Fibroblast of skin of back (primary cell): ENCODE measurements at regions not wholly inside any gene's neighbourhood (a gene's known extent, or its start where the extent isn't known, plus 50 kb on each side); places are given as distances from the start of the nearest gene placed in this dataset.
A peak's percentile ranks its signal among the peaks of the same experiment; 100 is the strongest.
"Not testable (repeated sequence)": the region's sequence is repeated elsewhere in the genome, so short reads cannot be mapped to it uniquely, and the experiment has no call there.

Experiments
- DNase-seq: peaks from one replicate; pipeline ENCODE4 v3.0.0-alpha.2; 2013

GRCh38 chr13:21263909-21264308 lies 87.5 kb downstream of the MRPL57 start:
- not testable (repeated sequence) for DNase-seq

- not testable (repeated sequence) for DNase-seq
Measured at GRCh38 chr13:21268485-21268884, 92.0 kb downstream of the MRPL57 start.

GRCh38 chr13:21272439-21272838 lies 96.0 kb downstream of the MRPL57 start:
- not testable (repeated sequence) for DNase-seq

GRCh38 chr13:21274457-21274856 lies 98.0 kb downstream of the MRPL57 start:
- peak; percentile 15 for DNase-seq

GRCh38 chr13:21282065-21282464 lies 105.6 kb downstream of the MRPL57 start:
- no peak for DNase-seq

GRCh38 chr13:21287331-21287907 lies 111.0 kb downstream of the MRPL57 start:
- no peak for DNase-seq

GRCh38 chr13:21289475-21289874 lies 113.0 kb downstream of the MRPL57 start:
- no peak for DNase-seq

- not testable (repeated sequence) for DNase-seq
Measured at GRCh38 chr13:21290442-21291002, 114.1 kb downstream of the MRPL57 start.

GRCh38 chr13:21291840-21292239 lies 115.4 kb downstream of the MRPL57 start:
- no peak for DNase-seq

- DNase-seq, result peak; percentile 44
Measured at GRCh38 chr13:21296991-21297390, 120.5 kb downstream of the MRPL57 start.

- DNase-seq, result peak; percentile 17
Measured at GRCh38 chr13:21297447-21297846, 121.0 kb downstream of the MRPL57 start.

GRCh38 chr13:21297914-21298831 lies 121.7 kb downstream of the MRPL57 start:
- peak; percentile 88 for DNase-seq

- no peak for DNase-seq
Measured at GRCh38 chr13:21304256-21304655, 127.8 kb downstream of the MRPL57 start.

GRCh38 chr13:21306300-21307073 lies 130.0 kb downstream of the MRPL57 start:
- not testable (repeated sequence) for DNase-seq

- DNase-seq, result not testable (repeated sequence)
Measured at GRCh38 chr13:21307158-21307557, 130.7 kb downstream of the MRPL57 start.

GRCh38 chr13:21308906-21309305 lies 132.4 kb downstream of the MRPL57 start:
- DNase-seq, result no peak

- DNase-seq, result no peak
Measured at GRCh38 chr13:21309542-21310172, 133.2 kb downstream of the MRPL57 start.

GRCh38 chr13:21310220-21310619 lies 133.8 kb downstream of the MRPL57 start:
- DNase-seq, result no peak

- not testable (repeated sequence) for DNase-seq
Measured at GRCh38 chr13:21314976-21315375, 138.5 kb downstream of the MRPL57 start.

- no peak for DNase-seq
Measured at GRCh38 chr13:21316376-21316775, 139.9 kb downstream of the MRPL57 start.

- no peak for DNase-seq
Measured at GRCh38 chr13:21318891-21319532, 140.1 kb downstream of the ZDHHC20 start.
